HUES48 (cell line): ENCODE measurements at regions not wholly inside any gene's neighbourhood (a gene's known extent, or its start where the extent isn't known, plus 50 kb on each side); places are given as distances from the start of the nearest gene placed in this dataset.

Experiments used
- H3K27ac ChIP-seq: one replicate; pipeline ENCODE4 v1.7.0; 2013; ENCODE audit warnings: low read depth, low read length, inconsistent platforms
- H3K27me3 ChIP-seq: 2 replicates; pipeline ENCODE4 v1.6.1; 2013; ENCODE audit warnings: mild to moderate bottlenecking, low read length; ENCODE audit not compliant: control insufficient read depth, insufficient read depth
- H3K36me3 ChIP-seq: 2 replicates; pipeline ENCODE4 v1.6.1; 2013; ENCODE audit warnings: low read length; ENCODE audit not compliant: control insufficient read depth, insufficient read depth
- H3K4me1 ChIP-seq: 2 replicates; pipeline ENCODE4 v1.6.1; 2013; ENCODE audit warnings: mild to moderate bottlenecking, low read length; ENCODE audit not compliant: control insufficient read depth, insufficient read depth
- H3K4me3 ChIP-seq: 2 replicates; pipeline ENCODE4 v1.5.1; 2013; ENCODE audit warnings: mild to moderate bottlenecking, low read depth, low read length
- H3K9ac ChIP-seq: 2 replicates; pipeline ENCODE4 v1.6.1; 2013; ENCODE audit warnings: mild to moderate bottlenecking, low read depth, low read length, moderate library complexity
- H3K9me3 ChIP-seq: 2 replicates; pipeline ENCODE4 v1.6.1; 2013; ENCODE audit warnings: low read length; ENCODE audit not compliant: control insufficient read depth, insufficient read depth

DNA sequence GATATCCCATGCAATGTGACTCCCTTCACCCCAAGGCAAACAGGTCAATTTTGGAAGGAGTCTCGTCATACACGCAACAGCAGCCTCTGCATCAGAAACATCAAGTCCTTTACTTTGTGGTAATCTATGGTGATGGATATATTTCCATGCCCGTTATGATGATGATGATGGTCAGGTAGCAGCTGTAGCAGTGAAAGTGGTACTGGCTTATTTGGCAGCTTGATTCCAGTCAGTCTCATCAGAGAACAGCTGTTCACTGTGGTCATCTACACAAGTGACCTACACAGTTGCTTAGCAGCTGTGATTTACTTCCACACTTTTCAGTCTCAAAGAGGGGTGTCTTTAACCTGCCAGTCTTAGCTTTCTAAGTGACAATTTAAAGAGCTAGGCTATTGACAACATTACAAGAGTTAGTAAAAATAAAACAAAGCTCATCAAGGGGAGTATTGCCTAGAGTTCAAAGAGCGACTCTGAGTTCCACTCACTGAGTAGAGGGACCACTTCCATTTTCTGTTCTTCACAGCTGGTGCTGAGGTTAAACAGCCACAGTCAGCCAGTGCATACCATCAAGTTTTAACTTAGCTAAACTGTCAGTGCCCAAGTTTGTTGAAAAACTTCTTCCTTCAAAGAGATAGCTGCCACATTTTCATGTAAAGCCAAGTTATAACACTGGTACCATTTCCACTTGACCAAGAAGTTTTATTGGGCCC is 587.4 kb upstream of the KCNMB2 start:
- Histone ChIP-seq H3K9ac (no peak overlapping the region), H3K4me3 (no peak overlapping the region), H3K9me3 (no peaks in the 10 kb centered on the region), H3K27ac (no peak overlapping the region), H3K36me3 (no peaks in the 10 kb centered on the region), H3K27me3 (no peaks in the 10 kb centered on the region), H3K4me1 (no peaks in the 10 kb centered on the region)

DNA sequence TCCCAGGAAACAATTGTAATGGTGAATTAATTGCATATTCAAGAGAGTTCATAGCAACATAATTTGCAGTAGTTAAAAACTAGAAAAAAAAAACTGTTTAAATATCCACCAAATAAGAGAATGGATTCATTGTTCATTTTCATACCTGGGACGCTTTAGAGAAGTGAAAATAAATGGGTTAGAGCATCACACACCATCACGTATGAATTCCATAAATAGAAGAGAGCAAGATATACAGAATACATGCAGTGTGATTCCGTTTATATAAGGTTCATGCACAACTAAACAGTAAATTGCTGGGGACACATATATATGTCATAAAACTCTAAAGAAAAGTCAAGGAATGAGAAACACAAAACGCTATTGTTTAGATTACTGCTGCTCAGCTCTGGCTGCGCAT is 577.0 kb upstream of the KCNMB2 start:
- no peak overlapping the region for H3K4me3 ChIP-seq
- no peaks in the 10 kb centered on the region for H3K27me3 ChIP-seq
- H3K9me3 ChIP-seq = no peaks in the 10 kb centered on the region
- H3K27ac ChIP-seq = no peak overlapping the region
- H3K36me3 ChIP-seq = no peaks in the 10 kb centered on the region
- H3K9ac ChIP-seq = no peak overlapping the region
- no peaks in the 10 kb centered on the region for H3K4me1 ChIP-seq

DNA sequence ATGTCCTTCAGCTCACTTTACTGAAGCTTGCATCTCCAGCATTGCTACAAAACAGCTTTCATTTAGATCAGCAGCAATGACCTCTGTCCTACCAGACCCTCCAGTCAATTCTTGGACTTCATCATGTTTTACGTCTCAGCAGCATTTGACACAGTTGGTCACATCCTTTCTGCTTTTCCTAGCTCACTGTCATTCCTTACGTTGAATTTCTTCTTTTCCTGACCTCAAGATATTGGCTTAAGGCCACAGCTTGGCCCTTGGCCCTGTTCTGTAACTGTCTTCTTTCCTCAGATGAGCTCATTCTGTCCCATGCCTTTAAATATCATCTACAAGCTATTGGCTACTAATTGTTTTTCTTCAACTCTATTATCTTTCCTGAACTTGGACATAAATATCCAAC is 576.2 kb upstream of the KCNMB2 start:
- Histone ChIP-seq H3K4me3 (no peak overlapping the region), H3K27me3 (no peaks in the 10 kb centered on the region), H3K36me3 (no peaks in the 10 kb centered on the region), H3K4me1 (no peaks in the 10 kb centered on the region), H3K27ac (no peak overlapping the region), H3K9ac (no peak overlapping the region), H3K9me3 (no peaks in the 10 kb centered on the region)

DNA sequence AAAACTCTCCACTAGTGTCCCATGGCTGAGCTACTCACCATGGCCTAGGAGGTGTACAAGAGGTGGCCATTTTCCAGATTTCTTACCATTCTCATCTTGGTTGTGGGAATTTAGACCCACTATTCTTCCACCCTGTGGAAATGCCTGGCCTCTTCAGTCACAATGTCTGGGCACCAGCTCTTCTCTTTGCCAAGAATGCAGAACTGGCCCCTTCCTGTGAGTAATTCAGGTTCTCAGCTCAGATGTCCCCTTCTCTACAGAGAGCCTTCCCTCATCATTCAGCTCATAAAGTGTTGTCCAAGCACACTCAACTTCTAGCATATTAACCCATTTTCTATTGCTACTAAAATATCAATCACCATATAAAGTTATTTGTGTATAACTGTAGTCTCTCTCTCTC is 575.5 kb upstream of the KCNMB2 start:
- Histone ChIP-seq H3K9me3 (no peaks in the 10 kb centered on the region), H3K27me3 (no peaks in the 10 kb centered on the region), H3K27ac (no peak overlapping the region), H3K9ac (no peak overlapping the region), H3K36me3 (no peaks in the 10 kb centered on the region), H3K4me1 (no peaks in the 10 kb centered on the region), H3K4me3 (no peak overlapping the region)

DNA sequence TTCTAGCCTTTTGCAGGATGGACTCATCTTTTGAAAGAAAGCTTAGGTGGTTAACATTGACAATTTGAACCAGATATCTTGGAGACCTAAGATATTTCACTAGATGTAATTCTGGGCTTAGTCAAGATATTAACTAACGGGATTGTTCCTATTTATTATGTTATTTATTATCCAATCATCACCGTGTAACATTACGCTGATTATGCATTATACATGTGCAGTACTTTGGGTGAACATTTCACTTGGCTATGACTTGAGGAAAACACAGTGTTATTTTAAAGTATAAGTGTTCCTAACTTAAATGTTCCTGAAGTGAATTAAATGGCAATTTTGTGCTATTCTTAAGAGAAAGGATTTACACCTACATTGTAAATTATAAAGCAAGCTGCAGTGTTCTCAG is 574.5 kb upstream of the KCNMB2 start:
- H3K27me3 ChIP-seq = no peaks in the 10 kb centered on the region
- no peaks in the 10 kb centered on the region for H3K4me1 ChIP-seq
- no peak overlapping the region for H3K27ac ChIP-seq
- H3K9me3 ChIP-seq = no peaks in the 10 kb centered on the region
- H3K9ac ChIP-seq = no peak overlapping the region
- H3K4me3 ChIP-seq = no peak overlapping the region
- H3K36me3 ChIP-seq = no peaks in the 10 kb centered on the region

DNA sequence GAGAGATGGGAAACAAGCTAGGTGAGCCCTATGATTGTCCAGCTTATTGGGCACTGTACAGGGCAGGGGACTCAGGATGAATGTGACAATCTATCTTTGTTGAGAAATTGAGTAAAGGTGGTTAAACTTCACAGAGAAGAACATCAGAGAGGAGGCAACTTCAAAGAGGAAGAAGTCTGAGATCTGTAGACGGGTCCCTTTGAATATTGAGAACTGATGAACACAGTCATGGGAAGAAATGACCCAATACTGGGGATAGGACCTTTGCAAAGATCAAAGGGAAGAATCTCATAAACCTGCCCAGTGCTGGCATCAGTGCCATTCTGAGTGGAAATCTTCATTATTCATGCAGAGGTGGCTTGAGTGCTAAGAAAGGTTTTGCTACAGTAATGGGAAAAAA is 569.7 kb upstream of the KCNMB2 start:
- Histone ChIP-seq H3K27me3 (no peaks in the 10 kb centered on the region), H3K9me3 (no peaks in the 10 kb centered on the region), H3K4me1 (no peaks in the 10 kb centered on the region), H3K36me3 (no peaks in the 10 kb centered on the region), H3K4me3 (no peak overlapping the region), H3K9ac (no peak overlapping the region), H3K27ac (no peak overlapping the region)

DNA sequence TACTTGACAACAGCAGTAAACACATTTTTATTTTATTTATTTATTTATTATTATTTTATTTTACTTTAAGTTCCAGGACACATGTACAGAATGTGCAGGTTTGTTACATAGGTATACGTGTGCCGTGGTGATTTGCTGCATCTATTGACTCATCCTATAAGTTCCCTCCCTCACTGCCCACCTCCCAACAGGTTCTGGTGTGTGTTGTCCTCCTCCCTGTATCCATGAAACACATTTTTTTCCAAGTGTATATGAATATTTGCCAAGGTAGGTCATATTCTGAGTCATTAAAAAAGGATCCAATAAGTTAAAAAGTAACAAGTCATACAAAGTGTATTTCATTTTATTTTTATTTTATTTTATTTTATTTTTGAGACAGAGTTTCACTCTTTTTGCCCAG is 567.3 kb upstream of the KCNMB2 start:
- H3K27me3 ChIP-seq = no peaks in the 10 kb centered on the region
- no peaks in the 10 kb centered on the region for H3K9me3 ChIP-seq
- no peak overlapping the region for H3K27ac ChIP-seq
- H3K36me3 ChIP-seq = no peaks in the 10 kb centered on the region
- H3K4me1 ChIP-seq = no peaks in the 10 kb centered on the region
- H3K4me3 ChIP-seq = no peak overlapping the region
- H3K9ac ChIP-seq = no peak overlapping the region

DNA sequence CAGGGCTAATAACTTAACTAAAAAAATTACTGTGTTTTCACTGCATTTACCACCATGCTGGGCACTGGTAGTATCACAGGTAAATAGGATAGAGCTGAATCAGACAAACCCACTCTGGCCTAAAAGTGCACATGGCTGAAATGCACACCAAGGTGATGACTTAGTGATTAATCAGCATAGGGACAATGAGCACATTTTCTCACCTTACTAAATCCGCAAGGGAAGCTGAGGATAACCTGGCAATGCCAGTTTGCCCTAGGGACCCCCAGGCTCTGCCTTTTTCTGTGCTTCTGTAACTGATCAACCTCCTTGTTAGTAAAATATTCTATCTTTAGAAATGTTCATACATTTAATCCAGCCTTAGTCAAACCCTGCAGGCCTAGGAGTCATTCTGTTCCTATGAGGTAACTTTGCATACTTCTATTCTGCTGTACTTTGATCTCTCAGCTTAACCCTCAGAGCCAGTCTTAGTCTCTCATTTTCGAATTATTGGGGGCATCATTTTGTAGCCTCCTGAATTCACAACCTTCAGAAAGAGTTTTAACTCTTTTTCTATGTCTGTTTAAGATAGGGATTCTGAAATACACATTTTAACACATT is 562.9 kb upstream of the KCNMB2 start:
- no peak overlapping the region for H3K9ac ChIP-seq
- no peaks in the 10 kb centered on the region for H3K9me3 ChIP-seq
- no peak overlapping the region for H3K27ac ChIP-seq
- H3K27me3 ChIP-seq = no peaks in the 10 kb centered on the region
- no peak overlapping the region for H3K4me3 ChIP-seq
- H3K4me1 ChIP-seq = no peaks in the 10 kb centered on the region
- no peaks in the 10 kb centered on the region for H3K36me3 ChIP-seq

DNA sequence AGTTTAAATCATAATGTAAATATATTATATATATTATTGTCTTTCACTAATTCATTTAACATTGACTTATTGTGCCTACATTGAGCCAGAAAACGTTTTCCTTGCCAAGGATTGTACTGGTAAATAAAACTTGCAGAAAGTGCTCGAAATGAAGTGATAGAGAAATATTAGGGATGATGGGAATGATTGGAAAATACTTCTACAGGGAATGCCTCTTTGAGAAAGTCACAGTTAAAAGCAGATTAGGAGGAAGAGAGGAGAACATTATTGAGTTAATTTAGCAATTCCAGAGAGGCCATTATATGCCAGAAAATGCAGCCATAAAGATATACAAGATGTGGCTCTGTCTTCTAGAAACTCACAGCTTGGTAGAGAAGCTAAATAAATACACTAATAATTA is 560.0 kb upstream of the KCNMB2 start:
- no peak overlapping the region for H3K27ac ChIP-seq
- no peak overlapping the region for H3K4me3 ChIP-seq
- no peaks in the 10 kb centered on the region for H3K9me3 ChIP-seq
- no peaks in the 10 kb centered on the region for H3K36me3 ChIP-seq
- no peaks in the 10 kb centered on the region for H3K4me1 ChIP-seq
- no peak overlapping the region for H3K9ac ChIP-seq
- no peaks in the 10 kb centered on the region for H3K27me3 ChIP-seq

DNA sequence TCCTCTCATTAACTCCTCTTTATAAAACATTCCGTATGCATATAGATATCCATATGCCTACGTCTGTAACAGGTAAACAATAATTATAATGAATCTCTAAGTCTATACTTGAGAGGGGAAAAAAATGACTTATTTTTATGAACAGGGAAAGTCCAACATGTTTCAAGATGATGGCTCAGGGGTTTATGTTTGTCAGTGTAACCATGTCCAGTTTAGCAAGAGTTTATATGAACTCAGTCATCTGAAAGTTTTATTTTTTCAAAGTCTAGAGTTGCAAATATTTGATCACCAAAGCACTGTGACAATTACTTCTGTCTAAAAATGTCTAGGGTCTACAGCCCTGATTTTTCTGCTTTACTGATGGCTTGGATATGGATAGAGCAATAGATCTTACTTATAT is 559.4 kb upstream of the KCNMB2 start:
- Histone ChIP-seq H3K4me1 (no peaks in the 10 kb centered on the region), H3K9ac (no peak overlapping the region), H3K27me3 (no peaks in the 10 kb centered on the region), H3K9me3 (no peaks in the 10 kb centered on the region), H3K27ac (no peak overlapping the region), H3K36me3 (no peaks in the 10 kb centered on the region), H3K4me3 (no peak overlapping the region)

DNA sequence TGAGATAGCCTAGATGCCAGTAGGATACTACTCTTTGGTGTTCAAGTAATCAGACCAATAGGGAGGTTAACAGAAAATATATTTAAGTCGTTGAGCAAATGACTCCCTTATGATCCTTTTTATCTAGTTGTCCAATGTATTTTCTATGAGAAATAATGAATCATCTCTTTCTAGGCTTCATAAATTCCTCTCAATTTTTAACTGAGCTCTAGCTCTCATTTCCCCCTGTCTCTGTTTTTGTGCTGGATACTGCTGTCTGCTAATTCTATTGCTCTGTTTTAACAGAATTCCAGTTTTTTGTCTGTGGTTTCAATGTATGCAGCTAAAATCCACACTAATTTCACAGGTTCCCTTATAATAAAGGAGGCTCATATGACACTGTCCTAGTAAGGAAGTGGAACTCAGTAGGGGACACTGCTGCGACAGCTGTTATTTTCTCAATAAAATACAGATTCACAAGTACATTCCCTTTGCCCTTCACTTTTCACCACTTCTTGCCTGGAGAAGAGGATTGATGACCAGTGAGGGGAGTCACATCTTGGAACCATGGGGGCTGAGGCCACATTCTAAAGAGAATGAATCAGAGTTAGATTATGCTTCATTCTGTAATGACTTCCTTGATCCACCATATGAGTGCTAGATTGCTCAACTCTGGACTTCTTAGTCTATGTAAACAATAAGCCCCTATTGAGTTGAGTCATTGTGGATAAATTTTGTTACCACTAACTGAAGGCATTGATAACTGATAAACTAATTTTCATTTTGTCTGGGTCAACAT is 558.7 kb upstream of the KCNMB2 start:
- no peak overlapping the region for H3K4me3 ChIP-seq
- no peak overlapping the region for H3K9ac ChIP-seq
- no peak overlapping the region for H3K27ac ChIP-seq

More for the DNA sequence above, 558.7 kb upstream of the KCNMB2 start:
- Histone ChIP-seq H3K27me3 (no peaks in the 10 kb centered on the region), H3K36me3 (no peaks in the 10 kb centered on the region), H3K4me1 (no peaks in the 10 kb centered on the region), H3K9me3 (no peaks in the 10 kb centered on the region)
